ENCODE measurements at regions not wholly inside any gene's neighbourhood (a gene's known extent, or its start where the extent isn't known, plus 50 kb on each side); places are given as distances from the start of the nearest gene placed in this dataset.

DNA sequence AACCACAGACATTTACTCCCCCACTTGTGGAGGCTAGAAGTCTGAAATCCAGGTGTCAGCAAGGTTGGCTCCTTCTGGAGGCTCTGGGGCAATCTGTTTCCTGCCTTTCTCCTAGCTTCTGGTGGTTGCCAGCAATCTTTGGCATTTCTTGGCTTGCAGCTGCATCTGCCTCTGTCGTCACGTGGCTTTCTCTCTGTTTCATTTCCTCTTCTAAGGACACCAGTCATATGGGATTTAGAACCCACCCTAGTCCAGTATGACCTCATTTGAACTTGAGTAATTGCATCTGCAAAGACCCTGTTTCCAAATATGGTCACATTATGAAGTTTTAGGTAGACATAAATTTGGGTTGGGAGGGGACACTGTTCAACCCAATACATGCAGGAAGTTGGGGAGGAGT lies 56.2 kb upstream of the EPB41L1 start:
- H3K27ac ChIP-seq = peak overlapping the region; percentile 69 to 70
- DNase-seq (peak in 1 of 4 donors; percentile 61), ATAC-seq (no peak)
- intact Hi-C loops (cut with DNase I) = no loop called here
- TF ChIP-seq, protein P1, sequence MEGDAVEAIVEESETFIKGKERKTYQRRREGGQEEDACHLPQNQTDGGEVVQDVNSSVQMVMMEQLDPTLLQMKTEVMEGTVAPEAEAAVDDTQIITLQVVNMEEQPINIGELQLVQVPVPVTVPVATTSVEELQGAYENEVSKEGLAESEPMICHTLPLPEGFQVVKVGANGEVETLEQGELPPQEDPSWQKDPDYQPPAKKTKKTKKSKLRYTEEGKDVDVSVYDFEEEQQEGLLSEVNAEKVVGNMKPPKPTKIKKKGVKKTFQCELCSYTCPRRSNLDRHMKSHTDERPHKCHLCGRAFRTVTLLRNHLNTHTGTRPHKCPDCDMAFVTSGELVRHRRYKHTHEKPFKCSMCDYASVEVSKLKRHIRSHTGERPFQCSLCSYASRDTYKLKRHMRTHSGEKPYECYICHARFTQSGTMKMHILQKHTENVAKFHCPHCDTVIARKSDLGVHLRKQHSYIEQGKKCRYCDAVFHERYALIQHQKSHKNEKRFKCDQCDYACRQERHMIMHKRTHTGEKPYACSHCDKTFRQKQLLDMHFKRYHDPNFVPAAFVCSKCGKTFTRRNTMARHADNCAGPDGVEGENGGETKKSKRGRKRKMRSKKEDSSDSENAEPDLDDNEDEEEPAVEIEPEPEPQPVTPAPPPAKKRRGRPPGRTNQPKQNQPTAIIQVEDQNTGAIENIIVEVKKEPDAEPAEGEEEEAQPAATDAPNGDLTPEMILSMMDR (IDR thresholded peaks at IDR 0.05) = no peak
- H3K27me3 ChIP-seq = peaks cover 0 to 15% of the 10 kb centered on the region in 2 donors
- H3K4me1 ChIP-seq = peaks cover 23 to 45% of the 10 kb centered on the region in 2 donors
- no peak overlapping the region for H3K4me3 ChIP-seq
- H3K36me3 ChIP-seq = no peaks in the 10 kb centered on the region
- no peaks in the 10 kb centered on the region for H3K9me3 ChIP-seq

DNA sequence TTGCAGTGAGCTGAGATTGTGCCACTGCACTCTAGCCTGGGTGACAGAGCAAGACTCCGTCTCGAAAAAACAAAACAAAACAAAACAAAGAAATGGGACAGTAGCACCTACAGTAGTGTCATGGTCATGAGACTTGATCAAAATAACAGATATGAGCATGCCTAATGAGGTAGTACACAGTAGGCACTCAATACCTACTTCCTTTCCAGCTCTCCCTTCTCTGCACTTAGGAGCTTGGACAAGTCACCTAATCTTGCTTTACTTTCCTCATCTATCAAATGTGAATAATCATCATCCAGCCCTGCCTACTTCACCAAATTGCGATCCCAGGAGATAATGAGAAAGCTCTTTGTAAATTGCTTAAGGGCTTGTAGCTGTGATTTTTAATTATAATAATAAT lies 55.4 kb upstream of the EPB41L1 start:
- H3K36me3 ChIP-seq = no peaks in the 10 kb centered on the region
- peaks cover 0 to 8% of the 10 kb centered on the region in 2 donors for H3K27me3 ChIP-seq
- intact Hi-C loops (cut with DNase I) = no loop called here
- H3K9me3 ChIP-seq = no peaks in the 10 kb centered on the region
- ATAC-seq (no peak), DNase-seq (no peak)
- TF ChIP-seq, protein P1 (IDR thresholded peaks at IDR 0.05) = no peak
- peak overlapping the region in 1 of 2 donors; percentile 69 for H3K27ac ChIP-seq
- peaks cover 20 to 42% of the 10 kb centered on the region in 2 donors for H3K4me1 ChIP-seq
- no peak overlapping the region for H3K4me3 ChIP-seq

DNA sequence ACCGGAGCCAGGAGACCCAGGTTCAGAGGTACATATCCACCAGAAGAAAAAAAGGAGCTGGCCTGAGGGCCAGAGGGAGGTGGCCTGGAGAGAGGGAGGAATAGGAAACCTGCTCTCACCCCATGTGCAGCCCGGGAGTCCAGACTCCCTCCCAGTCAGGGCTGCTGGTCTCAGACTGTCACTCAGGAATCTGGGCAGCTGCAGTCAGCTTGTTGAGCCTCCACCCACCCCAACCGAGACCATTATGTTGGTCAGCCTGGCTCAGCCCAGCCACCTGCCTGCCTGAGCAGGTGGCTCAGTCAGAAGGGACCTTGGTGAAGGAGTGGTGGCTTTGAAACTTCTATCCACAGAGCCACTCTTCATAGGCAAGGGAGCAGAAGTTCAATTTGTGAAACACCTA lies 53.3 kb upstream of the EPB41L1 start:
- peak overlapping the region in 1 of 2 donors; percentile 19 for H3K27ac ChIP-seq
- peak in 1 of 4 donors; percentile 56 for DNase-seq
- H3K9me3 ChIP-seq = no peaks in the 10 kb centered on the region

DNA sequence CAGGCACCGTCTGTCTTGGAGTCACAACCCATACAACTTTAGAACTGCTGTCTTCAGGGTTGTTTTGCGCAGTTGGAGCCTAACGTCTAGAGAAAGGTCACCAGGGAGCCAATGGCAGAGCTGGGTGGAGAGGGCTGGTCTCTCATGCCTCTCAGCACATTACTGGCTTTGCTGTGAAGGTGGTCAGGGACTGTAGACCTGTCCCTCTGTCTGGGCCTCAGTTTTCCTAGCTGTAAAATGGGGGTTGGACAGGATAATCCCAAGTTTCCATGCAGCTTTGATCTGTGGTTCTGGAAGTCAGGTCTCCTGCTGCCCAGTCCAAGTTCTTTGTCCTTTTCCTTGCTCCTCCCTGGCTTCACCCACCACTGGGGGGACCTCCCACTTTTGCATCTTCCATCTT lies 52.2 kb upstream of the EPB41L1 start:
- Histone ChIP-seq H3K4me1 (peaks cover 16 to 35% of the 10 kb centered on the region in 2 donors), H3K27ac (no peak overlapping the region), H3K4me3 (no peak overlapping the region), H3K36me3 (no peaks in the 10 kb centered on the region), H3K27me3 (no peaks in the 10 kb centered on the region), H3K9me3 (no peaks in the 10 kb centered on the region)
- no peak for DNase-seq
- TF ChIP-seq, protein P1 (IDR thresholded peaks at IDR 0.05) = no peak
- no peak for ATAC-seq
- intact Hi-C loops (cut with DNase I) = no loop called here

More for the DNA sequence above, 53.3 kb upstream of the EPB41L1 start:
- Histone ChIP-seq H3K4me3 (no peak overlapping the region), H3K4me1 (peaks cover 18 to 40% of the 10 kb centered on the region in 2 donors), H3K27me3 (no peaks in the 10 kb centered on the region), H3K36me3 (no peaks in the 10 kb centered on the region)
- intact Hi-C loops (cut with DNase I) = no loop called here
- ATAC-seq = peak; percentile 55
- TF ChIP-seq, protein P1 (IDR thresholded peaks at IDR 0.05) = no peak

DNA sequence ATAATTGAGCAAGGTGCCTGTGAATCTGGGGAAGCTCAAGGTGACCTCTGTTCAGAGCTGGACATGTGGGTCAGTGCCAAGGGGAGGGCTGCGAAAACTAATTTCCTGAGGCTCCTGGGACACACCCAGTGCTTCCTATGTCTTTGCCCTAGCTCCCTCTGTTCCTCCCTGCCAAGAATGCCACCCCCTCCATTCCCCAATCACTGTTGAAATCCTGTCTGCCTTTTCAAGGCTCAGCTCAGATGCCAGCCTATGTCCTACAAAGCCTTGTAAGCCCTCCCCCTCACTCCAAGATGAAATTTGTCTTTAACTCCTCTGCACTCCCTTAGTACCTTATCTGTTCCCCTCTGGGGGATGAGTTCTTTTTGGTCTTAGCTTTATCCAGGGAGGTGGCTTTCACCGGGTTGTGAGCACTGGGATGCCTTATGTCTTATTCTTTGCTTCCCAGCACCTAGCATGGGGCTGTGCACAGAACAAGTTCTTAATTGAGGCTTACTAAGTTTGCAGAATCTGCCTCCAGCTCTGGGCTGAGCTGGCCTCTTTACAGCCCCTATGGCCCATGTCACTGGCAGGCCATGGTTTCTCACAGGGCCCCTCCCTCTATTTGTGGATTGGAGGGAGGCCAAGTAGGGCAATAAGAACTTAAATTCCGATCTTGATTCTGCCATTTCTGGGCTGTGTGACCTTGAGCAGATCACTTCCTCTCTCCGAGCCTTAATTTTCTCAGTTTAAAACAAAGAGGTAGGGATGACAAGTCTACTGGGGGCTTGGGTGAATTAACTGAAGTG lies 51.5 kb upstream of the EPB41L1 start:
- ATAC-seq (peak; percentile 15), DNase-seq (peak in 1 of 4 donors; percentile 49)
- Histone ChIP-seq H3K36me3 (no peaks in the 10 kb centered on the region), H3K4me1 (peaks cover 9 to 28% of the 10 kb centered on the region in 2 donors), H3K27me3 (no peaks in the 10 kb centered on the region), H3K27ac (no peak overlapping the region), H3K4me3 (no peak overlapping the region), H3K9me3 (no peaks in the 10 kb centered on the region)
- intact Hi-C loops (cut with DNase I) = no loop called here
- TF ChIP-seq, protein P1 (IDR thresholded peaks at IDR 0.05) = no peak
